ENCODE measurements at regions not wholly inside any gene's neighbourhood (a gene's known extent, or its start where the extent isn't known, plus 50 kb on each side); places are given as distances from the start of the nearest gene placed in this dataset.

DNA sequence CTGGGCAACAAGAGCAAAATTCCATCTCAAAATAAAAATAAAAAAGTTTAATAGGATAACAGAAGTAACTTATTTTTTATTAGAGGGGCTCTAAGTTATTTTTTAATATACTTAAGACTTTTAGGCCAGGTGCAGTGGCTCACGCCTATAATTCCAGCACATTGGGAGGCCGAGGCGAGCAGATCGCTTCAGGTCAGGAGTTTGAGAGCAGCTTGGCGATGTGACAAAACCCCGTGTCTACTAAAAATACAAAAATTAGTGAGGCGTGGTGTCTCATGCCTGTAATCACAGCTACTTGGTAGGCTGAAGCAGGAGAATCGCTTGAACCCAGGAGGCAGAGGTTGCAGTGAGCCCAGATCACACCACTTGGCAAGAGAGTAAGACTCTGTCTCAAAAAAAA, 180.5 kb upstream of the NR5A2 start:
- Histone ChIP-seq H3K4me1 (no peaks in the 10 kb centered on the region), H3K36me3 (no peaks in the 10 kb centered on the region), H3K4me3 (no peak overlapping the region), H3K27ac (no peak overlapping the region), H3K27me3 (no peaks in the 10 kb centered on the region), H3K9me3 (no peaks in the 10 kb centered on the region)
- no peak for TF ChIP-seq POLR2AphosphoS5 (IDR thresholded peaks at IDR 0.05)
- no peak for TF ChIP-seq EP300 (IDR thresholded peaks at IDR 0.05)
- no peak for TF ChIP-seq POLR2A (IDR thresholded peaks at IDR 0.05)
- TF ChIP-seq CTCF (IDR thresholded peaks at IDR 0.05), result no peak
- DNase-seq, result no peak
- intact Hi-C loops (cut with DNase I), result no loop called here
- 92 to 95% methylated on average over 8 of the region's 8 CpGs for WGBS, 2 donors

GRCh38 chr1:199851439-199852140, 175.9 kb upstream of the NR5A2 start:
- TF ChIP-seq EP300 (IDR thresholded peaks at IDR 0.05), result no peak
- TF ChIP-seq POLR2A (IDR thresholded peaks at IDR 0.05), result no peak
- no peak for TF ChIP-seq CTCF (IDR thresholded peaks at IDR 0.05)
- TF ChIP-seq POLR2AphosphoS5 (IDR thresholded peaks at IDR 0.05), result no peak
- Histone ChIP-seq H3K36me3 (no peaks in the 10 kb centered on the region), H3K27me3 (no peaks in the 10 kb centered on the region), H3K9me3 (no peaks in the 10 kb centered on the region), H3K4me3 (no peak overlapping the region), H3K4me1 (no peaks in the 10 kb centered on the region), H3K27ac (no peak overlapping the region)
- DNase-seq, result no peak
- intact Hi-C loops (cut with DNase I), result no loop called here
- WGBS, 2 donors, result 16 to 65% methylated on average over 2 of the region's 2 CpGs

- Histone ChIP-seq H3K4me1 (no peaks in the 10 kb centered on the region), H3K9me3 (no peaks in the 10 kb centered on the region), H3K27me3 (no peaks in the 10 kb centered on the region), H3K4me3 (no peak overlapping the region), H3K27ac (no peak overlapping the region), H3K36me3 (no peaks in the 10 kb centered on the region)
- intact Hi-C loops (cut with DNase I), result no loop called here
- no peak for DNase-seq
- TF ChIP-seq POLR2A (IDR thresholded peaks at IDR 0.05) (no peak), POLR2AphosphoS5 (IDR thresholded peaks at IDR 0.05) (no peak), EP300 (IDR thresholded peaks at IDR 0.05) (no peak), CTCF (IDR thresholded peaks at IDR 0.05) (no peak)
- 88 to 91% methylated on average over 3 of the region's 3 CpGs for WGBS, 2 donors
Measured at GRCh38 chr1:199854686-199855321, 172.7 kb upstream of the NR5A2 start.

DNA sequence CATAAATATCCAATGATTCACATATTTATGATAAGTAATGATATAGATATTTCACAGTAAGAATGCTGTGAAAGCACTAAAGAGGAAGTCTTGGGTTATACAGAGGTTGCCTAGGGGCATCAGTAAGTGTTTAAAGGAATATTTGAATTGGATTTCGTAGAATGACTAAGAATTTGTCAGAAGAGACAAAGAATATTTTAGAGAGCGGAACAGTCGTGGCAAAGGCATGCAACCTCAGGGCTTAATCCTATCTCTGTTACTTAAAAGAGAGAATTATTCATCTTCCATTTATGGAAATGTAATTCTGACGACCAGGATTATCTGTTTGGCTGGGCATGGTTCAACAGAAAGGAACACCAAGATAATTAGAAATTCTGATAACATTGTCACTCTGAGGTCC, 171.9 kb upstream of the NR5A2 start:
- TF ChIP-seq EP300 (IDR thresholded peaks at IDR 0.05) (no peak), POLR2AphosphoS5 (IDR thresholded peaks at IDR 0.05) (no peak), CTCF (IDR thresholded peaks at IDR 0.05) (no peak), POLR2A (IDR thresholded peaks at IDR 0.05) (no peak)
- Histone ChIP-seq H3K27ac (no peak overlapping the region), H3K9me3 (no peaks in the 10 kb centered on the region), H3K36me3 (no peaks in the 10 kb centered on the region), H3K27me3 (no peaks in the 10 kb centered on the region), H3K4me1 (no peaks in the 10 kb centered on the region), H3K4me3 (no peak overlapping the region)
- intact Hi-C loops (cut with DNase I), result no loop called here
- DNase-seq, result no peak
- 81% methylated on average over 4 of the region's 4 CpGs for WGBS, 2 donors

All from sigmoid colon (tissue), 6 donors.